HG02759 (cell line): ENCODE measurements at regions not wholly inside any gene's neighbourhood (a gene's known extent, or its start where the extent isn't known, plus 50 kb on each side); places are given as distances from the start of the nearest gene placed in this dataset.
"Not testable (repeated sequence)": the region's sequence is repeated elsewhere in the genome, so short reads cannot be mapped to it uniquely, and the experiment has no call there.

ENCODE experiments used
- ATAC-seq: cut with Tn5 transposase; IDR thresholded peaks from one replicate; pipeline ENCODE4 v1.9.1; 2021; ENCODE audit warnings: mild to moderate bottlenecking, moderate library complexity; ENCODE audit not compliant: unreplicated experiment

DNA sequence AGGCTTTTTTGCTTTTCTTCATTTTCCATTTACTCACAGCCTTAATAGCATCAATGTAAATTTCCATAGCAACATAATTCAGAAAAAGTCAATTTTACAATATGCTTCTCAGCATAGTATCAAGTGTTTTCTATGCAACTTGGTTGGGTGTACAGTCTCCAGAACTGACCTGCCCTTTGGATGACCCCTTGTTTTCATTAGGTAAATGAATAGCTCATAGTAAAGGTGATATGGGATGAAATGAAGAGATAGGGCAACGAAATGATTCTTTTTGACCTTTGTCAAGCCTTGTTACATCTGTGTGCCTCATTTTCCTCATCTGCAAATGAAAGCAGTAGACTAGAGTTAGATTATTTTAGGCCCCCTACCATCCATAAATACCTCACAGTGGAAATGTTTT is 1081.0 kb downstream of the TMTC2 start:
- ATAC-seq, result no peak

DNA sequence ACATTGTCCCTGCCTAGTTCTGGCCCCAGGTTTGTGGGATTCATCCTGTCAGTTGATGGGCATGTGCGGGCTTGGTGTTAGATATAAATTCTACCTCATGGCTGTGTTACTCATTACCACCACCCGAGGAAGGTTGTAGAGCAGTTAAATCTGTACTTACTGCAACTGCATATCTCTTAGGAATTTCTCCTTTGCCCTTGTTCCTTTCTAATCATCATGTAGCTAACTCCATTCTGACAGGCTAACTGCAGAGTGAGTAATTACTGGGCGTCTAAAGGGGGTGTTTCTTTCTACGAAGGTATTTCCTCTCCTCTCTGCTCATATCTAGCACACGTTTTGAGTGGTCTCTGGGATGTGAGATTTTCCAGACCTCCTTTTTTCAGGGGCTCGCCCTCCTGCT is 1076.7 kb downstream of the TMTC2 start:
- no peak for ATAC-seq

DNA sequence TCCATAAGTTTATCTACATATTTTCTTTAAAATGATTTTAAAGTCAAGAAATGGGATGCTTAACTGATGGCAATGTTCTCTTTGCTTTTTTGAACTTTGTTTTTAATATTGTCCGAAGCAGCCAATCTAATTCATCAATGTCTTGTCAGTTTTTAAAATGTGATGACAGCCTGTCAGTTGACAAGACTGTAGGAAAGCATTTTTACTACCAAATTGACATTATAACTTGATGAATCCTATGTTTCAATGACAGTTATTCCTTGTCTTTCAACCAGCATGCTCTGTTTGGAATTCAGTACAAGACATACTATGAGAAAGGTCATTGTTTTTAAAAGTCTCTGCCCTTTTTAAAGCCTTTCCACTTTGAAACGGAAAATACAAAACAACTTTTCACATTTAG is 1073.2 kb downstream of the TMTC2 start:
- no peak for ATAC-seq

DNA sequence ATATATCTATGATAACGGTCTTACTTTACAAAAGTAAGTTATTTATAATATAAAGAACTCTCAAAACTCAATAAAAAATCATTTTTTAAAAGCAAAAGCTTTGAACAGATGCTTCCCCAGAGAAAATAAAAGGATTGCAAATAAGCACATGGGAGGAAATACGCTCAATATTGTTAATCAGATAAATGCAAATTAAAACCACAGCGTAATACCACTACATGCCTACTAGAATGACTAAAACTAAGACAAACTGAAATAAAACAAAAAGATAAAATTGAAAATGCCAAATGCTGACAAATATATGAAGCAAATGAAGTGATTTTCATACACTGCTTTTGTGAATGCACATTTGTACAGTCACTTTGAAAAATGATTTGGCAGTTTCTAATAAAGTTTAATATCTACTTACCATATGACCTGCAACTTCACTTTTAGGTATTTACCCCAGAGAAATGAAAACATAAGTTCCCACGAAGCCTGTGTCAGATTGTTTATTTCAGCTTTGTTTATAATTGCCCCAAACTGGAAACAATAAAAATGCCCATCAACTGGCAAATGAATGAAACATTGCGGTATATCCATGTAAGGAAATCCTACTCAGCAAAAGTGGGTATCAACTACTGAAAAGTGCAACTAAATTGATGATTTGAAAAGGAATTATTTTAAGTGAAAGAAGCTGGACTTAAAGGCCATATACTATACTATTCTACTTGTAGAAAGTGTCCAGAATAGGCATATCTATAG is 1072.4 kb downstream of the TMTC2 start:
- ATAC-seq, result no peak

DNA sequence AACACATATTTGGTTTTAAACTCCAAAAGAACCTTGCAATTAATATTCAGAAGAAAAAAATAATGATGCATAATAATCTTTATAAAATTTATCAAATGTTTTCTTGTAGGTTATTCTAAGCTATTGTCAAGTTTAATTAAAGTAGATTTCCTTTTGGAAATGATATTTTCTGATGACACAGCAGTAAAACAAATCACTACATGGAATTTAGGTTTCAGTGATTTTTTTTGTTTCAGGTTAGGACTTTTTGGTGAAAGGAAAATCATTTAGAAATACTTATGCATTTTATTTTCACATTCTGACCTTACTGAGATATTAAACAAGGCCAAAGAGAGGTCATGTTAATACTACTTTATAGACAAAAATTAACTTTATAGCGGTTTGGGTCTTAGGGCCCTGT is 1067.2 kb downstream of the TMTC2 start:
- ATAC-seq, result no peak

DNA sequence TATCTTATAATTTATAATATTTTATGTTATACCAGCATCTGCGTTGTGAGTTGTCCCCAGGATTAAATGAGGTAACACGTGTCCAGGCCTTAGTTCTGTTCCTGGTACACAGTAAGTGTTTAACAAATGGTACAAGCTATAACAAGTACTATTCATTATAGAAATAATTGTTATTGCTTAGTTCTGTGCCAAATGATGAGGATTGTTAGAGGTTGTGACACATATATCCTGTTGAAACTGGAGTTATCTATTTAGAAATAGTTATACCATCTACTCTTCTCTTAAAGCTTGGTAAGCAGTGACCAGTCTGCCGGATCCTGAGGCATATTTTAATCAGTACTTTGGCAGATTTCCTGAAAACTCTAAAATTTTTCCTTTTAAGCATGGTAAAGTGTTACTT is 1066.5 kb downstream of the TMTC2 start:
- ATAC-seq, result no peak

DNA sequence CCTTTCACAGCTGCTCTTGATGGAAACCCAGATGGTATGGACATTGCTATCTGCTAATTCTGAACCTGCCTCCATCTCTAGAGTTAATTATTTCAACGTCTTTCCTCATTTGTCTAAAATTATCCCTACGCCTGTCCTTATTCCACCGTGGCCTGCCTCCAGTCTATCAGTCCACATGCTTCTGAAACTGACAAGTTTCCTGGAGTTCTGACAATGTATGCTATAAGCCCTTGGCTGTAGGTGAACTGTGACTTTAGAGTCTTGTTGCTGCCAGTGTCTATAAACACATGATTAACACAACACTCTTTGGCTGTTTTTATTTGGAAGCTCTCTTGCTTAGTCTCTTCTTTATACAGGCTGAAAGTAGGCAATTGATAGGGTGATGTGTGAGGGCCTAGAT is 1052.9 kb downstream of the TMTC2 start:
- no peak for ATAC-seq

DNA sequence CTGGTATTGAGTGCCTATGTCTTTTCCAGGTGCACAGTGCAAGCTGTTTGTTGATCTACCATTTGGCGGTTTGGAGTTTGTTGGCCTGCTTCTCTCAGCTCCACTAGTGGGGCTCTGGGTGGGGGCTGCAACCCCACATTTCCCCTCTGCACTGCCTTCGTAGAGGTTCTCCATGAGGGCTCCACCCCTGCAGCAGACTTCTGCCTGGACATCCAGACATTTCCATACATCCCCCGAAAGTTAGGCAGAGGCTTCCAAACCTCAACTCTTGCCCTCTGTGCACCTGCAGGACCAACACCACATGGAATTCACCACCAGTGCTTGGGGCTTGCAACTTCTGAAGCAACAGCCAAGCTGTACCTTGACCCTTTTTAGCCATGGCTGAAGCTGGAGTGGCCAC is 1024.1 kb downstream of the TMTC2 start:
- no peak for ATAC-seq

DNA sequence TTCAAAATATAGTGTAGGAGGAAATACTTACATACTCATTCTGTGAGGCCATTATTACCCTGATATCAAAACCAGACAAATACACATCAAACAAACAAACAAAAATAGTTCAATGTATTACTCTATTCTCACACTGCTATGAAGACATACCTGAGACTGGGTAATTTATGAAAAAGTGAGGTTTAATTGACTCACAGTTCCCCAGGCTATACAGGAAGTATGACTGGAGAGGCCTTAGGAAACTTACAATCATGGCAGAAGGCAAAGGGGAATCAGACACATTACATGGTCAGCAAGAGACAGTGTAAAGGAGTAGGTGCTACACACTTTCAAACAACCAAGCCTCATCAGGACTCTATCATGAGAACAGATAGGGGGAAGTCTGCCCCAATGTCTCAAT is 1023.2 kb downstream of the TMTC2 start:
- no peak for ATAC-seq

DNA sequence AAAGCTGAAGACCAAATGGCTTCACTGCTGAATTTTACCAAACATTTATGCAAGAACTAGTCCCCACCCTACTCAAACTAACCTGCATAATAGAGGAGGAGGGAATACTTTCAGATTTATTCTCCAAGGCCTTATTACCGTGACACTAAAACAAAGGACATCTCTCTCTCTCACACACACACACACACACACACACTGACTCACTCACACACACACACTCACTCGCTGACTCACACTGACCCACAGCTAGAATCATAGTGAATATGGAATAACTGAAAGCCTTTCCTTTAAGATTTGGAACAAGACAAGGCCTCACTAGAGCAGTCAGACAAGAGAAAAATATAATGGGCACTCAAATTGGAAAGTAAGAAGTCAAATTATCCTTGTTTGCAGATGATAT is 1014.1 kb downstream of the TMTC2 start:
- ATAC-seq, result no peak

DNA sequence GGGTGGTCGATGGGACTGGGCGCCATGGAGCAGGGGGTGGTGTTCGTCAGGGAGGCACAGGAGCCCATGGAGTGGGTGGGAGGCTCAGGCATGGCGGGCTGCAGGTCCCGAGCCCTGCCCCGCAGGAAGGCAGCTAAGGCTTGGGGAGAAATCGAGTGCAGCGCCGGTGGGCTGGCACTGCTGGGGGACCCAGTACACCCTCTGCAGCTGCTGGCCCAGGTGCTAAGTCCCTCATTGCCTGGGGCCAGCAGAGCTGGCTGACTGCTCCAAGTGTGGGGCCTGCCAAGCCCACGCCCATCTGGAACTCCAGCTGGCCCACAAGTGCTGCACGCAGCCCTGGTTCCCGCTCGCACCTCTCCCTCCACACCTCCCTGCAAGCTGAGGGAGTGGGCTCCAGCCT is 1009.6 kb downstream of the TMTC2 start:
- ATAC-seq, result not testable (repeated sequence)

DNA sequence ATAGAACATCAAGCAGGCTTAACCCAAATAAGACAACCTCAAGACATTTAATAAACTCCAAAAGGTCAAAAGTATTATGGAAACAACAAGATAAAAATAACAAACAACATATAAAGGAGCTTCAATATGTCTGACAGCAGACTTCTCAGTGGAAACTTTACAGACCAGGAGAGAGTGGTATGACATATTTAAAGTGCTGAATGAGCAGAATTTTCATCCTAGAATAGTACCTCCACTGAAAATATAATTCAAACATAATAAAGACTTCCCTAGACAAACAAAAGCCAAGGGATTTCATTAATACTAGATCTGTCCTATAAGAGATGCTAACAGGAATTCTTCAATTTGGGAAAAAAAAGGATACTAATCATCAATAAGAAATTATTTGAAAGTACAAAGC is 1005.0 kb downstream of the TMTC2 start:
- no peak for ATAC-seq

DNA sequence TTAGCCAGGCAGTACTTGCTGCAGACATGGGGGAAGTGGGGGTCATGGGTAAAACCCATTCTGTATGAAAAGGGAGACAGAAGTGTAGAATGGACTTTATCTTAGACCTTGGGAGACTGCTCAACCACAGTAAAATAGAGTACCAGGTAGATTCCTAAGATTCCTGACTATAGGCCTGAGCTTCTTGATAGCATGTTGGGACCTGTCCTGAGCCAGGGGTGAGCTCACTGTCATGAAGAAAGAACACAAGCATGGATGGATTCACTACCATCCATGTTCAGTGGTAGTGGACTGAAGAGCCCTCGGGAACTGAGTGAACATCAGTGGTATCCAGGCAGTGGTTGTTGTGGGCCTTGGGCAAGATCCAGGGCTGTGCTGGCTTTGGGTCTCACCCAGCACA is 1003.8 kb downstream of the TMTC2 start:
- no peak for ATAC-seq

DNA sequence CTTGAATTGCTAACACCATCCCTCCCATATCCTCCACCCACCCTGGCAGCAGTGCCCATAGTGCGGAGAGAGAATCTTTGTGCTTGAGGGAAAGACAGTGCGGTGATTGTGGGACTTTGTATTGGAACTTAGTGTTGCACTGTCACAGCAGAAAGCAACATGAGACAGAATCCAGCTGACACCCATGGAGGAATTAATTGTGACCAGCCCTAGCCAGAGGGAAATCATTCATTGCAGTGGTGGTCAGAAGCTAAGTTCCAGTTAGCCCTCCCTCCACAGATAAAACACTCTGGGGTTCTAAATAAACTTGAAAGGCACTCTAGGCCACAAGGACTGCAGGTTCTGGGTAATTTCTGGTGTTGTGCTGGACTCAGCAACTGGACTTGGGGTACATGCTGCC is 1002.6 kb downstream of the TMTC2 start:
- ATAC-seq, result no peak

DNA sequence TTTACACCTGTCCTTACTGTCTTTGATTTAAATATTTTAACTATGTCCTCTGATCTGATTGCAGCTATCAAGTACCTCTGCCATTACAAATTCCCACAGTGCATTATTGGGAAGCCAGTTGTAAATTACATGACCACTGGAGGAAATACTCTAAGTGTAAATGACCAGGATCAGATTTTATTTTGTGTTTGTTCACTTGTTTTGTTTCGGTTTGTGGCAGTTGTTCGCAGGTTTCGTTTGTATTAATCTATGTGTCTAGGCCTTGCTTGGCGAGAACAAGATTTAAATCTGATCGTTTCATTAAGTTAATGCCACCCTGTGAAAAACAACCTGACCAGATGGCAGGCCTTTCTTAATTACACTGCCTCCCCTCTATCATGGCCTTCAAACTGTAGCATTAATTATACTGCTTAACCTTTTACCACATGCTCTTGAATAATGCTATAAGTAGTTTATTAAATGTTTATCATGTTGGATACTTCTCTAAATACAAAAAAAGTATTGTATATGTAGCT is 990.1 kb downstream of the TMTC2 start:
- no peak for ATAC-seq

DNA sequence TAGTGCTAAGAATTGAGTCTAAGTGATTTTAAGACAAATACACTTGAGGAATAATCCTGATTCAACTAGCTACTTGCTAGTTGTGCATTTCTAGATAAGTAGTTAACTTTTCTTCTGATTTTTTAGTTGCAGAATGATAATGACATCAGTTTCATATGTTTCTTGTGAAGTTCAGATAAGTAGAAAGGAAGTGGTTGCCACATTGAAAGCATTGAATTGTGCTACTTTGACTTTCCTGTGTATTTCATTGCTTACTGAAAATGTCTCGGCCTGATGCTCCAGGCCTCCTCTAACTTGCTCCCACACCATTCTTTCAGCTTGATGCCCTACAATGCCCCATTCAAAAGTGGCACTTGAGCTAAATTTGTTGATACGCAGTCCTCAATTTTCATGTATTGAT is 980.0 kb downstream of the TMTC2 start:
- no peak for ATAC-seq

DNA sequence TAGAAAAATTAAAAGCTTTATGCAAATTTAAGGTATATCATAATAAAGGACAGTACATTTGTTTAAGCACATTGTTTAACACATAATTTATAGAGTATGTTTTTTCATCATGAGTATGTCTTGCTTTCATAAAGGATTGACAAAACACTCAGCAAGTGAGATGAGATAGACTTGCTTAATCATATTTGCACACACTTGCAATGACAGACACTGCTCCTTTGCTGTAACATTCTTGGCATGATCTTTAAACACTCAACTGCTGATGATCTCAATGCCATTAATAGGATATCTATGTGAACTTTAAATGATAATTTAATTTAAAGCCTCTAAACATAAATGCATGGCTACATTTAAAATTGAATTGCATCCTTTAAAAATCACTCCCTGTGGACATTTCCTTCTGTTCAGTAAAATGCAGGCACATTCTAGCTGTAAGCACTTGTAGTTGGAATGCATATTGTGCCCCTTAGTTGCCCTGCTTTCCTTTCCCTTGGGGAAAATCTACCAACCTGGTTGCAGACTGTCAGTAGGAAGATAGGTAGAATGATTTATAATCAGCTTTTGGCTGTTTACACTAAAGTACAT is 979.0 kb downstream of the TMTC2 start:
- ATAC-seq, result no peak

DNA sequence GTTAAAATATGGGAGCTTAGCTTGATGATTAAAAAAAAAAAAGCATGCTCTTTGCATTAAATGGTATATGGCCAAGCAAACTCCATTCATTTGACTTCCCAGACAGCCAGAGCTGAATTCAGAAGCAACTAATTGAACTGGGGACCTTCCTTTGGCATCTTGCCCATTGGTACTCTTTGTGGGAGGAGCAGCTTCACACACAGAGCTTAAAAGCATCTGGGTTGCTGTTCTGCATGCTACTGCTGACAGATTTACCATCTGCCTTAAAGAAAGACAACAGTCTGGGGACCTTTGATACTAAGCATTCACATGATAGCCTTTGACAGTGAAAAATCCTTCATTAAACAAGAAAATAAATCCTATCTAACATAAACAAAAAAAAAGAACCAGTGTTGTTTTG is 977.9 kb downstream of the TMTC2 start:
- ATAC-seq, result no peak

DNA sequence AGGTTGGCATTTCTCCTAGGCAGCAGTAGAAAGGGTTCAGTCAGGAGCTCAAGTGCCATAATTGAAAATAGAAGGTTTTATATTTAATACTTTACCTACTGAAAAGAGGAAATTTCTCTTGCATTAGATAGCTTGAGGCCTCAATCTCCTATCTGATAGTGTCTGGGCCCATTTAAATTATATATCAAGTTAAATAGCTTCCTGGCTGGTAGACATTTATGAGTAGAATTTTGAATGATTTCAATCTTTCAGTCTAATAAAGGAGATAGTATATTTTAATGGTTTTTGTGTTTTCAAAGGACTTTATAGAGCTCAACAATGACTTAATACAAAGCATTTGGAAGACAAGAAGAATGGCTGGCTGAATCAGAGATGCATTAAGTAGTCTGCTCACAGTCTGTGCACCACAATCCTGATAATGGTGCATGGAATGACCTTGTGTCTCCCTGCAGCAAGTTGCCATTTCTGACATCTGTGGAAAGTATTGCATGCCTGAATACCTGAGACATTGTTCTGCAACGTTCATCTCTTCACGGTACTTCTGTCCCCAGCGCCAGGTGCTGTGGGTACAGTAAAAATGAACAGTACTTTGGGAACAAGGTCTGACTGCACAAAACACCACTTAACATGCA is 974.1 kb downstream of the TMTC2 start:
- ATAC-seq, result no peak

DNA sequence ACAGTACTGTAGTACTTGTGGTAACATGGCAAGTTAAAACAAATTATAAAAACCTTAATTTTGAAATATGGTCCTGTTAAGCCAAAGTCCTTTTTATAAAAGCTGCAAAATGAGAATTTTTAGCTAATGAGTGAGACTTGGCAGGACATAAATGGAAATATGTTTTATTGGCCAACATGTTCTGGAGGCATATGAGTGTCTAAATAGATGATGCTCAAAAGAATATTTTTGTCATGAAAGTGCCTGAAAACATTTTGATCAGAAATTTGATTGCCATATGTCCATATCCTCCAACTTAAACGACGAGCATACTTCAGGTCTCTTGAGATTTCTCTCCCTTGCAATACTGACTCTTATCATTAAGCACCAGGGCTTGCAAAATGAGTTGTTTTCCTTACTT is 972.6 kb downstream of the TMTC2 start:
- no peak for ATAC-seq

DNA sequence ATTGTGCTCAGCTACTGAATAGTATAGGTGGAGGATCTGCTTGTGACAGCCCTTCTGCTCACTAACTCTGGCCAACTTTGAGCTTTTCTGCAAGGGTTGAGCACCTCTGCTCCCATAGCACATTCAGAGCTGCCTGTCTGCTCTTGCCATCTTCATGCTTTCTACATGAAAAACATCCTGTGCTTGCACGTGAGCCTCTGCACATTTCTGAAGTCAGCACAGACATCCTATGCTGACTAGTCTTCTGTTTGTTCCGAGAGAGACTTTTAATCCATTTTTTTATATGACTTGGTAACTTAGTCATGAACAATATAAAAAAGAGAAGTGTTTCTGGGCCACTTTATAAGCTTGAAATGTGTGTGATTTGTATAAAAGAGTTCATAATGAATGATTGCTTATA is 969.3 kb downstream of the TMTC2 start:
- no peak for ATAC-seq

DNA sequence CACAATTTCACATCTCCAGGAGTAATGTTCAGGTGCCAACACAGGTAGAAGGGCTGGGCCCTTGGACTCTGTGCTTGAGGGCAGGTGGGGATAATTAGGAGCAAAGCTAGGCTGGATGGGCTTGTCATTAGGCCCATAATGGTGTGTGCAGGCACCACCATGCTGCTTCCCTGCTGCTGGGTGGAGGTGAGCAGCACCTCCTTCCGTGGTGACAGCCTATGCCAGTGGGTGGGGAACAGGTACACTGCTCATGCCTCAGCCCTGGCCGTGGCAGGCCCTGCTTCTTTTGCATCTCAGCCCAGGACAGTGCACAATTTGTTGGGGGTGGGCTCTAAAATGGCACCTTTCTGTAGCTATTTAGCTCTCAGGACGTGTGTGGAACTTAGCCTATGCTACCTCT is 955.5 kb downstream of the TMTC2 start:
- ATAC-seq, result no peak
